Ascending aorta (tissue), 2 donors: ENCODE measurements at regions not wholly inside any gene's neighbourhood (a gene's known extent, or its start where the extent isn't known, plus 50 kb on each side); places are given as distances from the start of the nearest gene placed in this dataset.

Source experiments
- DNase-seq, 2 donors: peaks; one replicate each; pipeline ENCODE4 v3.0.0-alpha.2; 2019; ENCODE audit warnings: low spot score in 2 of 2
- H3K27ac ChIP-seq, 2 donors: fragments of 200-600 bp; sonication (generic); one replicate each; pipeline ENCODE4 v1.5.1; 2016 to 2017; ENCODE audit warnings: mild to moderate bottlenecking in 1 of 2
- H3K27me3 ChIP-seq: fragments of 200-600 bp; sonication (generic); one replicate; pipeline ENCODE4 v1.5.1; 2017
- H3K36me3 ChIP-seq, 2 donors: fragments of 200-600 bp; sonication (generic); one replicate each; pipeline ENCODE4 v1.5.1; 2016
- H3K4me1 ChIP-seq, 2 donors: fragments of 200-600 bp; sonication (generic); one replicate each; pipeline ENCODE4 v1.5.1; 2016 to 2017; ENCODE audit warnings: mild to moderate bottlenecking in 1 of 2
- H3K4me3 ChIP-seq, 2 donors: fragments of 200-600 bp; sonication (generic); one replicate each; pipeline ENCODE4 v1.5.1; 2016 to 2017; ENCODE audit warnings: mild to moderate bottlenecking in 1 of 2
- H3K9me3 ChIP-seq, 2 donors: fragments of 200-600 bp; sonication (generic); one replicate each; pipeline ENCODE4 v1.5.1; 2016
- intact Hi-C: fragments of 100-400 bp; cut with DNase I; formaldehyde crosslinking; loops from one replicate; pipeline ENCODE4 v1.15.1; 2023
- TF ChIP-seq, protein P1 (sequence below), 3 experiments: fragments of 200-600 bp in 2 of 3; fragments of 450-650 bp in 1 of 3; sonication (generic) in 2 of 3; IDR thresholded peaks; one replicate each; pipeline ENCODE4 v1.5.1; 2016 to 2019; ENCODE audit warnings: antibody characterized with exemption in 3 of 3, mild to moderate bottlenecking in 1 of 3, moderate library complexity in 1 of 3

DNA sequence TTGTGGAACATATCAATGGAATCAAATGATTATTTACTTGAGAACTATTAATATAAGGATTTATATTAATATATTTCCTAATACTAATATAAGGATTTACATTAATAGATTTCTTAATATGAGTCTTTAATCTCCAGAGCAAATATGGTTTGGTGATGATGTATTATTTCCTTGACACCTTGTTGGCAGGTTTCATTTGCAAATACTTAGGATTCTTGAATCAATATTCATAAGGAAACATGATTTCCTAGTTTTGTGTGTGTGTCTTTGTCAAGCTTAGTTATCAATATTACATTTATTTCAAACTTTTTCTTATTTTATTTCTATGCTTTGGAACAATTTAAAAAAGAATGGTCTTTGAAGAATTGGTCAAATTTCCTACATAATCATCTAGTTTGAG is 138.5 kb downstream of the RAB38 start:
- H3K4me3 ChIP-seq: no peak overlapping the region
- H3K9me3 ChIP-seq: no peaks in the 10 kb centered on the region
- no peaks in the 10 kb centered on the region for H3K4me1 ChIP-seq
- no peaks in the 10 kb centered on the region for H3K27me3 ChIP-seq
- intact Hi-C loops: no loop called here
- no peak overlapping the region for H3K27ac ChIP-seq
- DNase-seq: no peak
- no peaks in the 10 kb centered on the region for H3K36me3 ChIP-seq
- TF ChIP-seq, protein P1, sequence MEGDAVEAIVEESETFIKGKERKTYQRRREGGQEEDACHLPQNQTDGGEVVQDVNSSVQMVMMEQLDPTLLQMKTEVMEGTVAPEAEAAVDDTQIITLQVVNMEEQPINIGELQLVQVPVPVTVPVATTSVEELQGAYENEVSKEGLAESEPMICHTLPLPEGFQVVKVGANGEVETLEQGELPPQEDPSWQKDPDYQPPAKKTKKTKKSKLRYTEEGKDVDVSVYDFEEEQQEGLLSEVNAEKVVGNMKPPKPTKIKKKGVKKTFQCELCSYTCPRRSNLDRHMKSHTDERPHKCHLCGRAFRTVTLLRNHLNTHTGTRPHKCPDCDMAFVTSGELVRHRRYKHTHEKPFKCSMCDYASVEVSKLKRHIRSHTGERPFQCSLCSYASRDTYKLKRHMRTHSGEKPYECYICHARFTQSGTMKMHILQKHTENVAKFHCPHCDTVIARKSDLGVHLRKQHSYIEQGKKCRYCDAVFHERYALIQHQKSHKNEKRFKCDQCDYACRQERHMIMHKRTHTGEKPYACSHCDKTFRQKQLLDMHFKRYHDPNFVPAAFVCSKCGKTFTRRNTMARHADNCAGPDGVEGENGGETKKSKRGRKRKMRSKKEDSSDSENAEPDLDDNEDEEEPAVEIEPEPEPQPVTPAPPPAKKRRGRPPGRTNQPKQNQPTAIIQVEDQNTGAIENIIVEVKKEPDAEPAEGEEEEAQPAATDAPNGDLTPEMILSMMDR (IDR thresholded peaks at IDR 0.05): no peak

DNA sequence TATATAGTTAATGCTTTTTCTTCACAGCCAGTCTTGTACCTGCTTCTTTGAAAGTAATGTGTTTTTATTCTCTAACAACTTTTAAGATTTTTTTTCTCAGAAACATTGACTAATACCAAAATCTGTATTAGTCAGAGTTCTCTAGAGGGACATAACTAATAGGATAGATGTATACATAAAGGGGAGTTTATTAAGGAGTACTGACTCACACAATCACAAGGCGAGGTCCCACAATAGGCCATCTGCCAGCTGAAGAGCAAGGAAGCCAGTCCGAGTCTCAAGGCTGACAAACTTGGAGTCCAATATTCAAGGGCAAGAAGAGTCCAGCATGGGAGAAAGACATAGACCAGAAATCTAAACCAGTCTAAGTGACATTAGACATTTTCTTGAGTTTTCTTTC is 140.0 kb downstream of the RAB38 start:
- TF ChIP-seq, protein P1 (IDR thresholded peaks at IDR 0.05): no peak
- no peak overlapping the region for H3K27ac ChIP-seq
- no peak overlapping the region for H3K4me3 ChIP-seq
- H3K27me3 ChIP-seq: no peaks in the 10 kb centered on the region
- intact Hi-C loops: no loop called here
- DNase-seq: no peak
- no peaks in the 10 kb centered on the region for H3K9me3 ChIP-seq
- no peaks in the 10 kb centered on the region for H3K36me3 ChIP-seq
- H3K4me1 ChIP-seq: no peaks in the 10 kb centered on the region

DNA sequence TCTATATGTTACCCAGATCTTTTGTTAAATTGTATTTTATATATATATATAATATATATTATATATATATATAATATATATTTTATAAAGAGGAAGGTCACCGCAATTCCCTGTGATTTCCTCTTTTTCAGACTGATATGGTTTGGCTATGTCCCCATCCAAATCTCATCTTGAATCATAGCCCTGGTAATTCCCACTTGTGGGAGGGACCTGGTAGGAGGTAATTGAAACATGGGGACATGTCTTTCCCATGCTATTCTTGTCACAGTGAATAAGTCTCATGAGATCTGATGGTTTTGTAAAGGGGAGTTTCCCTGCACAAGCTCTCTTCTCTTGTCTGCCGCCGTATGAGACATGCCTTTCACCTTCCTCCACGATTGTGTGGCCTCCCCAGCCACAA is 157.6 kb downstream of the RAB38 start:
- TF ChIP-seq, protein P1 (IDR thresholded peaks at IDR 0.05): no peak

DNA sequence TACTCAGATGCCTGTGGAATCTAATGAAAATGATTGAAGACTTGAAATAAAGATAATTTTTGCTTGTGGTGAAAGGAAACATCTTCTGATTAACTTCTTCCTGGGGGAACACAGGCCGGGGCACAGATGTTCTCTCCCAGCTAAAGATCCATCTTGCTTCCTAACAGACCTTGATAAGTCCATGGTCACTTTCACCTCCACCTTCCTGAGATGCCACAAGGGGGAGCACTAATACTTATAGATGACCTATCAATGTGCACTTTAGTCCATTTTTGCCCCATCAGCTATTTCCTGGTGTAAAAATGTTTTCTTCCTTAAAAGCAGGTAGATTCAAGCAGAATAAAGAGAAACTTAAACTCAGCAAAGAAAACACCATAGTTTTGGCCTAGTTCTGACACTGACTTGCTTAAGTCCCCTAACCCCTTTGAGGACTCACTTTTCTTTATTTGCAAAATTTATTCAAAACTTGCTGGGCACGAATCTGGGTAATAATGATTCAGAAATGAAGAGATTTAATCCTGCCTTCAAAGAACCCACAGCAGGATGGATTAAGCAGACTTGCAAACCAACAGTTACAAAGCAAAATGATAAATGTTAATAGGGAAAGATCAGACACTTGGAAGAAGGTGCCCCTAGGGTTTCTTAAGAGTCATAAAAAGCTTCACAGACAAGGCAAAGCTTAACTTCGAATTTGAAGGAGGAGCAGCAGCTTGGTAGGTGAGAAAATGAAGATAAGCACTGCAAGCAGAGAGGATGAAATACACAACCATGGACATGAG is 158.7 kb downstream of the RAB38 start:
- DNase-seq: peak in 1 of 2 donors; percentile 81
- intact Hi-C loops: loop anchor here (1.0 kb wide), 1 partner anchor 528 kb away; no protein-coding TSS in a partner anchor

More for the DNA sequence above, 157.6 kb downstream of the RAB38 start:
- H3K9me3 ChIP-seq: no peaks in the 10 kb centered on the region
- no peak overlapping the region for H3K4me3 ChIP-seq
- no peak for DNase-seq
- no peaks in the 10 kb centered on the region for H3K27me3 ChIP-seq
- H3K36me3 ChIP-seq: no peaks in the 10 kb centered on the region
- H3K27ac ChIP-seq: no peak overlapping the region
- no peaks in the 10 kb centered on the region for H3K4me1 ChIP-seq
- intact Hi-C loops: no loop called here

DNA sequence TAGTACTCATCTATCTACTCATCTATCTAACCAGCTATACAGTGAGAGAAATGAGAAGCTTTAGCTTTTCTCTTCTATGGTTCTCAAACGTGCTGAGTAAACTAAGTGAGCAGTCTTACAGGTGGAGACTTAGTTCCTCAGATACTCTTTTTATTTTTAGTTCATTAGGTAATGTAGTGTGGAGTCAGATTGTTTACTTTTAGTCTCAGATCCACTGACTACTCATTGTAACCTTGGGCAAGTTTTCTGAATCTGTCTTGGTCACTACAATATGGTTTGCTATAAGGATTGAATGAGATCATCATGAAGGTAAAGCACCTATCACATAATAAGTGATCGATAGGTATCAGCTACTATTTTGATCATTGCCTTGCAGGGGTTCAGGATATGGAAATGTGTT is 160.1 kb downstream of the RAB38 start:
- TF ChIP-seq, protein P1 (IDR thresholded peaks at IDR 0.05): no peak
- Histone ChIP-seq H3K27me3 (no peaks in the 10 kb centered on the region), H3K4me3 (no peak overlapping the region), H3K9me3 (no peaks in the 10 kb centered on the region), H3K27ac (no peak overlapping the region), H3K4me1 (no peaks in the 10 kb centered on the region), H3K36me3 (no peaks in the 10 kb centered on the region)
- intact Hi-C loops: no loop called here
- no peak for DNase-seq

More for the DNA sequence above, 158.7 kb downstream of the RAB38 start:
- no peaks in the 10 kb centered on the region for H3K4me1 ChIP-seq
- H3K4me3 ChIP-seq: no peak overlapping the region
- no peaks in the 10 kb centered on the region for H3K27me3 ChIP-seq
- H3K27ac ChIP-seq: no peak overlapping the region
- no peaks in the 10 kb centered on the region for H3K9me3 ChIP-seq
- TF ChIP-seq, protein P1 (IDR thresholded peaks at IDR 0.05): peak; percentile 67 to 74 (median 72)
- H3K36me3 ChIP-seq: no peaks in the 10 kb centered on the region
